Stimulated activated CD8-positive, alpha-beta memory T cell treated with anti-CD3 and anti-CD28 coated beads, Interleukin-12 subunit alpha, Interleukin-12 subunit beta, amount 100 ng/mL, for 24 hours (primary cell): ENCODE measurements at regions not wholly inside any gene's neighbourhood (a gene's known extent, or its start where the extent isn't known, plus 50 kb on each side); places are given as distances from the start of the nearest gene placed in this dataset.

Experiments used
- DNase-seq: peaks from one replicate; pipeline ENCODE4 v3.0.0-alpha.2; 2020; ENCODE audit errors: extremely low read depth

DNA sequence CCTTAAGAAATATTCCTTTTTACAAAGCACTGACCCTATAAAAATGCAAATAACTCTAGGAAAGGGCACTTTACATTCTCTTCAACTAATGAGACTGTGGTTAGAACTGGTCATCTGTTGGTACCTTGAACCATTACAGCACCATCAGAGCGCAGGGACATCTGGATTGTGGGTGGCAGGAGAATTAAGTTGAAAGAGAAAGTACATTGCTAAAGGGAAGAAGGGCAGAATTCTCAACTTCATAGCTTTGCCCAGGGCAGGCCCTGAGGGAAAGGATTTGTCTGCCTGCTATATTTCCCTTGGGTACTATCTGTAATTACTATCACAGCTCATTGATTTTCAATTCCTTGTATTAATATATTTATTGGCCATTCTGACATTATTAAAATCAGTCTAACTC lies 196.8 kb downstream of the KLF12 start:
- DNase-seq: no peak

DNA sequence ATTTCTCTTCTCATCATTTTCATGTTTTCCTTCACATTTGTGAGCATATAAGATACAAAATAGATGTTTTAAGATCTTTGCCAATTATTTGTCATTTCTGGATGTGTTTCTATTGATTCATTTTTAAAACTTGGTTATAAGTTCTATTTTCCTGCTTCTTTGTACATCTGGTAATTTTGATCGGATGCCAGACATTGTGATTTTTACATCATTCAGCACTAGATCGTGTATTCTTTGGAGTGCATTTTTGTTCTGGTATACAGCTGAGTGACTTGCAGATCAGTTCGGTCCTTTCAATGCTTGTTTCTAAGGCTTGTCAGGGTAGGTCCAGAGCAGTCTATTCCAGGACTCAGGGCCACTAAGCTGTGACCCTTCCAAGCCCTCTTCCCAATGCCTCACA lies 198.2 kb downstream of the KLF12 start:
- no peak for DNase-seq

- DNase-seq: no peak
Measured at GRCh38 chr13:73934771-73935170, 199.4 kb downstream of the KLF12 start.

DNA sequence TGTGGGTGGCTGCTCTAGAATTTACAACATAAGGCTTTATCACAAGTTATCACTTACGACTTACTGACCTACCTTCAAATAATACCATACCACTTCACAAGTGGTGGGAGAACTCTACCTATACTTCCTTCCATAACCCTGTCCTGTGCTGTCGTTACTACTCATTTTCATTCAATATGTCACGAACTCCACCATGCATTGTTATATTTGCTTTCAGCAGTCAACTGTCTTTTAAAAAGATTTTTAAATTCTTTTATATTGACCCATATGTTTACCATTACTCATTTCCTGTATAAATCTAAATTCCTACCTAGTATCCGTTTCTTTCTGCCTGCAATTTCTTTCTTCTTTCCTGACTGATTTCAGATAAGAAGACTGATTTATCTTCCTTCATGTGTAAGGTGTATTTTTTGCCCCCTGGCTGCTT lies 200.0 kb downstream of the KLF12 start:
- no peak for DNase-seq

DNA sequence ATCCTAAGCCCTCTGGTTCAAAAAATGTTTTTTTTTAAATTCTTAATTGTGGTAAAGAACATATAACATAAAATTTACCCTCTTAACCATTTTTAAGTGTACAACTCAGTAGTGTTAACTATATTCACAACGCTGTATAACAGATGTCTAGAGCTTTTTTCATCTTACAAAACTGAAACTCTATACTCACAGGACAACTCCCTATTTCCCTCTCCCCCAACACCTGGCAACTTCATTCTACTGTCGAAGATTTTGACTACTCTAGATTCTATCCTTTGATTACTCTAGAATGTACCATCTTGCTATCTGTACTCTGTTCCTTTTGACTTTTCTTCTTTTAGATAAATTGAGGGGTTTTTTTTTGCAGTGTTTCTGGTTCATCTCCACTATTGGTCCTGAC lies 200.4 kb downstream of the KLF12 start:
- DNase-seq: no peak

- DNase-seq: no peak
Measured at GRCh38 chr13:73932091-73932490, 202.1 kb downstream of the KLF12 start.

GRCh38 chr13:73929287-73929932 lies 204.8 kb downstream of the KLF12 start:
- DNase-seq: no peak

DNA sequence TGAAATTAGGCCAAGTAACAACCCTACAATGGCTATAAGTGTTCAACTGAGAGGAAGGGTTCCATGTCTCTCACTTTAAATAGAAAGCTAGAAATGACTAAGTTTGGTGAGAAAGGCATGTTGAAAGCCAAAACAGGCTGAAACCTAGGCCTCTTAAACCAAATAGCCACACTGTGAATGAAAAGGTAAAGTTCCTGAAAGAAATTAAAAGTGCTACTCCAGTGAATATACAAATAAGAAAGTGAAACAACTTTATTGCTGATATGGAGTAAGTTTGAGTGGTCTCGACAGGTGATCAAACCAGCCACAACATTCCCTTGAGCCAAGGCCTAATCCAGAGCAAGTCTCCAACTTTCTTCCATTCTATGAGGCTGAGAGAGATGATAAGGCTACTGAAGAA lies 209.6 kb downstream of the KLF12 start:
- DNase-seq: no peak

GRCh38 chr13:73922493-73923393 lies 211.5 kb downstream of the KLF12 start:
- DNase-seq: no peak

DNA sequence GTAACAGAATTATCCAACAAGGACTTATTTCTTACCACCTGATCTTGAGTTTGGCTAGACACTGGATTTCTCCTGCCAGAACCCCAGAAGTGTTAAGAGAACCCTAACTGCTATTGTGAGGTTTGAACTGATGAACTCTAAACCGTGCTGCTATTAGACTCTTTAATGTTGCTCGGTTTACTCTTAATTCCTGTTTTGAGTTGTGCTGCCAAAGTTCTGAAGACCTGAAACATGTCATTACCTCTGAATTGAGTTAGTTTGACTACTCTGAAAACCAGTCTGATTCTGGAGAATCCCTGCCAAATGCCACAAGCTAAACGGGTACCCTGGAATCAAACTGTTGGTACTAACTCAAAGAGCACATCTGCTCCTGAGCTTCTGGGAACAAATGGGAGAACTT lies 215.5 kb downstream of the KLF12 start:
- no peak for DNase-seq

DNA sequence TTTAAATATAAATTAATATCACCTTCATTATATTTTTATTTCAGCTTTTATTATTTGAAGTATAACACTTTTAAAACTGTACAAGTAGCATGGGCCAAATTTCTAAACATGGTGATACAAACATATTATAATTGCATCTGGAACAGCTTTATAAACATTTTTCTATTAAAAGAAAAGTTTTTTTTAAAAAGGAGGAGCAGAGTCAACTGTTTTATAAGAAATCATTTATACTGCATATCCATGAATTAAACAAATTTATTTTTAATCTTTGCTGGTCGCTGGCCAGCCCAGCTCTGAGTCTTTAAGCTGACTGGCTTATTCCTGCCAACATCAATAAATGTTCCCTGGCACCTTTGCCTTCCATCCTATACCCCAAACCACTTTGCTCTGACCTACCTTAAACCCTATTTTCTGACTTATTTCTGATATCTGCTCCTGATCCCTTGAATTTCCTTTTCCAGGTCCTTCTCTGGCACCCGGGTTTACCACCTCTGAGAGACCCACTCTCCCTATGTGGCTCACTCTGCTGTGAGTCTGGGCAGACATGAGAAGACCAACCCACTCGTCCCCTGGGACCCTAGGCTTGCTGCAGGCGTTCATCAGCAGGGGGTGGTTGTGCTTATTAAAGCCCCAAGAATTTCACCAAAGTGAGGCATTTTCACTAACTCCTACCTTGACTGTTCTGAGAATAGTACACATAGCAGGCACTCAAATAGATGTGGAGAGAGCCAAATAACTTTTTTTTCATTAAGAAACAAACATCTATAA lies 220.3 kb downstream of the KLF12 start:
- DNase-seq: no peak

- no peak for DNase-seq
Measured at GRCh38 chr13:73913079-73913740, 221.0 kb downstream of the KLF12 start.

- DNase-seq: no peak
Measured at GRCh38 chr13:73911361-73911760, 222.8 kb downstream of the KLF12 start.

- no peak for DNase-seq
Measured at GRCh38 chr13:73910733-73911132, 223.5 kb downstream of the KLF12 start.

DNA sequence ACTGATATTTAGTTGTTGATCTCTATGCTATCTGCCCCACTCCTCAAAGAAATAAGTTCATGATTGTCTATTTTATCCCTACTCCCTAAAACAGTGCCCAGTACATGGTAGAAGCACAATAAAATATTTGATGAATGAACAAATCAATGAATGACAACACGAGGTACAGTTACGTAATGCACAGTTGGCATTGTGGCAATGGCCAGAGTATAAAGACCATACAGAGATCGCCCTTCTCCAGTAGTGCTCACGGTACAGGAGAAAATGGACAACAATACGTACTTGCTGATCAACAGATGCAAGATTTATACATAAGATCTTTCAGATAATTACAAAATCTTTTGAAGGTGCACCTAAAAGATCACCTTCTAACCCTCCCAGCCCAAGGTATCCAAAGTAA lies 225.4 kb downstream of the KLF12 start:
- DNase-seq: no peak

- no peak for DNase-seq
Measured at GRCh38 chr13:73904625-73905024, 229.6 kb downstream of the KLF12 start.

- no peak for DNase-seq
Measured at GRCh38 chr13:73903561-73903960, 230.6 kb downstream of the KLF12 start.

GRCh38 chr13:73902847-73903246 lies 231.4 kb downstream of the KLF12 start:
- no peak for DNase-seq

GRCh38 chr13:73902296-73902695 lies 231.9 kb downstream of the KLF12 start:
- DNase-seq: no peak

DNA sequence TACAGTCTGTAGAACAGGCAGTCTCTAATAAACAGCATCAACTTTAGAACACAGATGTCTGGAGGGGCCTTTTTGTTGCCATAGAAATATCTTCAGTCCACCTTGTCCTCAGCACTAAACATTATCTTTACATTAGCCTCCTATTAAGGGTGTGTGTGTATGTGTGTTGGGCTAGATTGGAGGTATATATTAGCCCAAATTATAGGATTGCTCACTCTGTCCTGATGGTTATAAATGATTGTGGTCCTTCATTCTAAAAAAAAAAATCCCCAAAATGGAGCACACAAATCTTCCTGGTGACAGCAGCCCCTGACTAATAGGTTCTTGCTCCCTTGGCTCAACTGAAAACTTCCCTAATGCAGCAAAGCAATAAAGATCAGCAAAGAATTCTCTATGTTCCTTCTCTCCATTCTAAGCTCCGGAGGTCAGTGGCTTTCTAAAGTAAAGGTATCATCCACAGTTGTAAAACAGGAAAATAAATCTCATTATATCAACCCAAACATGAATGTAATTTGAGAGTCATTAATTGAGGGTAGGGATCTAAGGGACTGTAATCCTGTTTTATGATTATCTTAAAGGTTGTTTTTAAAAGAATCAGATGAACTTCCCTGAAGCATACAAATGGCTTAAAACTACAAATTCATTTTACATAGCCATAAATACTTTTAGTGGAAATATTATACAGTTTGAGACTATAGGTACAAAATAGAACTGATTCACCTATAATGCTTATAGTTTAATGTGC lies 232.7 kb downstream of the KLF12 start:
- DNase-seq: no peak

DNA sequence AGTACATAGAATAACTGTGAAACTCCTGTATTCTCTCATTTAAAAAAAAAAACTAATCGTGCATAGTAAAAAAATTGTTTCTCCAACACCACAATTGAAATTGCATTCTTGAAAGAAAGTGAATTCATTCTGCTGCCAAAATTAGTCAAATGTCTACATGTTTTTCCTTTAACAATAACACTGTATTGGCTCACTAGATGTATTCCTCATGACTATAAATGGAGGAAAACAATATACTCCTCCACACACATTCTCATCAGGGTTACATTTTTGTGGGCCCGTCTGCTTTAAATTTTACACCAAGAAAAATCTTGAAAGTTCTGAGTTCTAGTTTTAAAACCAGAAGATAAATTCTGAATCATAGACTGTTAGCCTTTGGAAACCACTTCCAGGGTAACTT lies 233.6 kb downstream of the KLF12 start:
- no peak for DNase-seq
